BJ (cell line): ENCODE measurements at regions not wholly inside any gene's neighbourhood (a gene's known extent, or its start where the extent isn't known, plus 50 kb on each side); places are given as distances from the start of the nearest gene placed in this dataset.

Experiments used
- CTCF ChIA-PET: fragments of 350-600 bp; formaldehyde crosslinking; extraction: SDS; loops from one replicate; lab custom pipeline; 2021; ENCODE audit warnings: antibody characterized with exemption, inconsistent platforms; lab: Yijun Ruan, JAX
- POLR2A ChIA-PET: fragments of 300-600 bp; sonication (Branson Sonifier 250); formaldehyde crosslinking; extraction: SDS; loops from one replicate; lab custom pipeline; 2021; ENCODE audit warnings: antibody characterized with exemption; lab: Charles Lee
- DNase-seq: peaks from one replicate; pipeline ENCODE4 v3.0.0-alpha.2; 2011; ENCODE audit warnings: low read depth
- H3K27me3 ChIP-seq: 2 replicates; pipeline ENCODE4 v1.6.0; 2011; ENCODE audit warnings: low read length; ENCODE audit not compliant: control insufficient read depth, insufficient read depth
- H3K36me3 ChIP-seq: 2 replicates; pipeline ENCODE4 v1.5.1; 2011; ENCODE audit warnings: low read length; ENCODE audit not compliant: control insufficient read depth, insufficient read depth
- H3K4me3 ChIP-seq: 2 replicates; pipeline ENCODE4 v1.5.1; 2011; ENCODE audit warnings: low read depth, mild to moderate bottlenecking, control low read depth, low read length
- TF ChIP-seq, protein P1 (sequence below): IDR thresholded peaks from 2 replicates; pipeline ENCODE4 v1.5.1; 2011; ENCODE audit warnings: low read depth, mild to moderate bottlenecking, control low read depth, inconsistent platforms, low read length, moderate library complexity; ENCODE audit not compliant: insufficient read depth

- Histone ChIP-seq H3K4me3 (no peak overlapping the region), H3K27me3 (no peaks in the 10 kb centered on the region), H3K36me3 (no peaks in the 10 kb centered on the region)
- no peak for DNase-seq
- CTCF ChIA-PET, result no interaction called here
- POLR2A ChIA-PET, result no interaction called here
- TF ChIP-seq, protein P1, sequence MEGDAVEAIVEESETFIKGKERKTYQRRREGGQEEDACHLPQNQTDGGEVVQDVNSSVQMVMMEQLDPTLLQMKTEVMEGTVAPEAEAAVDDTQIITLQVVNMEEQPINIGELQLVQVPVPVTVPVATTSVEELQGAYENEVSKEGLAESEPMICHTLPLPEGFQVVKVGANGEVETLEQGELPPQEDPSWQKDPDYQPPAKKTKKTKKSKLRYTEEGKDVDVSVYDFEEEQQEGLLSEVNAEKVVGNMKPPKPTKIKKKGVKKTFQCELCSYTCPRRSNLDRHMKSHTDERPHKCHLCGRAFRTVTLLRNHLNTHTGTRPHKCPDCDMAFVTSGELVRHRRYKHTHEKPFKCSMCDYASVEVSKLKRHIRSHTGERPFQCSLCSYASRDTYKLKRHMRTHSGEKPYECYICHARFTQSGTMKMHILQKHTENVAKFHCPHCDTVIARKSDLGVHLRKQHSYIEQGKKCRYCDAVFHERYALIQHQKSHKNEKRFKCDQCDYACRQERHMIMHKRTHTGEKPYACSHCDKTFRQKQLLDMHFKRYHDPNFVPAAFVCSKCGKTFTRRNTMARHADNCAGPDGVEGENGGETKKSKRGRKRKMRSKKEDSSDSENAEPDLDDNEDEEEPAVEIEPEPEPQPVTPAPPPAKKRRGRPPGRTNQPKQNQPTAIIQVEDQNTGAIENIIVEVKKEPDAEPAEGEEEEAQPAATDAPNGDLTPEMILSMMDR, result no peak
Measured at GRCh38 chr4:23322732-23323131, 567.1 kb downstream of the PPARGC1A start.

DNA sequence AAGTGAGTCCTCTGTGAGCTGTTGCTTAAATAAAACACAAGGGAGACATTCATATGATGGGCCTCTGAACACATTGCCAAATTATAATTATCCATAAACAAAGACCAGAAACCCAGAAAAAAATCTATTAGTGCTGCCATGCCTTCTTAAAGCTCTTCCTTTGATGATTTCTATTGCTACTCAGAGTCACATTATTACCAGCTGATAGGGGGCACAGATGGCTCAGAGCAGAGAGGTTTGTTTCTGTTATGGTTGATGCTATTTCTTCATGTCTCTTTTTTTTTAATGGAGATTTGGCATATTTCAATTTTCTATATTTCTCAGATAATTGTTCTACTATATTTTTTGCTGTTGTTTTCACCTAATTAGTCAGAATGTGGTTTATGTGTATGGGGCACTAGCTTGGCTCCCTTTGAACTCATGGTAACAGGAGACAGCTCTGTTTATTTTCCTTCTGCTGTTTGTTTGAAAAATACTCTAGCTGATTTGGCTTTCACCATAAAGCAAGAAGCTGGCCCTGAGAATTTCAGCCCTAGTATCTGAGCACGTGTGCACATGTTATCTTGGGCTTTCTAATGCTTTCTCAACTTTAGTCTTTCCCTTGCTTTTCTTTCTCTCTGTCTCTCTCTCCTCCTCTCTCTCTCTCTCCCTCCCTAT is 568.8 kb downstream of the PPARGC1A start:
- CTCF ChIA-PET, result no interaction called here
- no peak for DNase-seq
- POLR2A ChIA-PET, result no interaction called here
- Histone ChIP-seq H3K4me3 (no peak overlapping the region), H3K36me3 (no peaks in the 10 kb centered on the region), H3K27me3 (no peaks in the 10 kb centered on the region)
- TF ChIP-seq, protein P1, result no peak

GRCh38 chr4:23312686-23313085 is 577.2 kb downstream of the PPARGC1A start:
- ChIA-PET CTCF (no interaction called here), POLR2A (no interaction called here)
- Histone ChIP-seq H3K27me3 (no peaks in the 10 kb centered on the region), H3K36me3 (no peaks in the 10 kb centered on the region), H3K4me3 (no peak overlapping the region)
- no peak for DNase-seq
- TF ChIP-seq, protein P1, result no peak

DNA sequence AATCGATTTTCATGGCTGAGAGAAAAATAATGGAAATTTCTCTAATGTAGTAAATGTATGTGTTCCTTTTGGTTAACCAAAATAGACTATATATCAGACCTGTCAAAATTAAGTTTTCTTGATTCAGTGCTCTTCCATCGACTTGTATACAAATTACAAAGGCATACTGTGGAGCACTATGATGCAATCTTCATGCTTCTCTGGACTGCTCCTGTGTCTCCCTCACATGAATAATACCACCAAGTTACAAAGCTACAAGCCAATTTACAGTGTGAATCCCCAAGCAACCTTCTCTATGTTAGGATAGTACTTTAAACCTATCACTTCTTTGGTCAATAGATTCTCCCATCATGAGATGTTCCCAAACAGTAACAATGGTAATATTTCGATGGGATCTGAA is 577.9 kb downstream of the PPARGC1A start:
- Histone ChIP-seq H3K4me3 (no peak overlapping the region), H3K36me3 (no peaks in the 10 kb centered on the region), H3K27me3 (no peaks in the 10 kb centered on the region)
- TF ChIP-seq, protein P1, result no peak
- CTCF ChIA-PET, result no interaction called here
- POLR2A ChIA-PET, result no interaction called here
- no peak for DNase-seq

DNA sequence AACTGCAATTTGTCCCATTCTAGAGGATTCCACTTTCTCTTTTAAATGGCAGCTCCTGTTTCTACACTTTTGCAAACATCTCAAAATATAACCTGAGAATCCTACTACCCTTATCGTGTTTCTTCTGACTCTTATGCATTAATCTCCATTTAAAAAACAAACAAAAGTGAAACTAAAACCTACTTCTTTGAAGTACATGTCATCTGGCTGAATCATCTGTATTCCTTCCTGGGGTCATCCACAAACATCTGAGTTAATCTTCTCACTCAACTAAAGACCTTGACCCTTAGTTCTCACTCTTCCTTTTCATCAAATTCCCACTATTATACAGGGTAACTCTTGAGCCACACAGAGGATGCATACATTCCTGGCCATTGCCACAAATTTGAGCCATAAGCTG is 584.8 kb downstream of the PPARGC1A start:
- CTCF ChIA-PET, result interaction anchor here (0.6 kb wide), 1 partner anchor 1249 kb away, joined by 4 read pairs; no protein-coding TSS in a partner anchor
- POLR2A ChIA-PET, result no interaction called here
- no peak overlapping the region for H3K4me3 ChIP-seq
- TF ChIP-seq, protein P1, result no peak
- DNase-seq, result no peak
- H3K36me3 ChIP-seq, result no peaks in the 10 kb centered on the region
- H3K27me3 ChIP-seq, result no peaks in the 10 kb centered on the region
